C4-2B (cell line): ENCODE measurements at regions not wholly inside any gene's neighbourhood (a gene's known extent, or its start where the extent isn't known, plus 50 kb on each side); places are given as distances from the start of the nearest gene placed in this dataset.

Source experiments
- CTCF ChIP-seq: fragments of 450-650 bp; conservative IDR thresholded peaks from 2 replicates; pipeline ENCODE4 v1.5.1; 2017; ENCODE audit warnings: mild to moderate bottlenecking
- ZFX ChIP-seq: fragments of 450-650 bp; IDR thresholded peaks from 2 replicates; pipeline ENCODE4 v1.6.1; 2017

GRCh38 chr2:3022841-3023372, 354.7 kb downstream of the EIPR1 start:
- TF ChIP-seq CTCF (no peak), ZFX (no peak)
